ENCODE measurements at regions not wholly inside any gene's neighbourhood (a gene's known extent, or its start where the extent isn't known, plus 50 kb on each side); places are given as distances from the start of the nearest gene placed in this dataset.

DNA sequence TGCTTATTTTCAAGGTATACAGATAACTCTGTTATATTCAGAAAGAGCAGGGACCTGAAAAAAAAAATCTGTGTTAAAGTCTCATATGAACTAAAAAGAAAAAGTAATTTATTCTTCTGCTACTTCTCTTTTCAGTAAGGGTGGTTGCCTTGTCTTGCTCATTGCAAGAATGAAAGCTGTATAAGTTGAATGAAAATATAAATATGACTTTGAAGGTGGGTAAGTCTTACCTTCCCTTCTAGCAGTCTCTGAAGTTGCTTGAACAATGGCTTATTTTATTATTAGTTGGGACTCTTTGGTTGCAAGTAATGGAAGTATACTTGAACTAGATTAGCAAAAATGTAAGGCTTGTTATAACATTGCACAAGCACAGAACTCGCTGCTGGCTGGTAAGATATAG is 1554.9 kb downstream of the SI start:
- H3K36me3 ChIP-seq (ENCODE audit: insufficient read depth, low read length, poor library complexity, severe bottlenecking), result no peaks in the 10 kb centered on the region
- CTCF ChIA-PET, result no interaction called here
- TF ChIP-seq EZH2 (IDR thresholded peaks at IDR 0.05; ENCODE audit: borderline replicate concordance, low read depth, low read length, poor library complexity, severe bottlenecking), result no peak
- TF ChIP-seq, protein P1, sequence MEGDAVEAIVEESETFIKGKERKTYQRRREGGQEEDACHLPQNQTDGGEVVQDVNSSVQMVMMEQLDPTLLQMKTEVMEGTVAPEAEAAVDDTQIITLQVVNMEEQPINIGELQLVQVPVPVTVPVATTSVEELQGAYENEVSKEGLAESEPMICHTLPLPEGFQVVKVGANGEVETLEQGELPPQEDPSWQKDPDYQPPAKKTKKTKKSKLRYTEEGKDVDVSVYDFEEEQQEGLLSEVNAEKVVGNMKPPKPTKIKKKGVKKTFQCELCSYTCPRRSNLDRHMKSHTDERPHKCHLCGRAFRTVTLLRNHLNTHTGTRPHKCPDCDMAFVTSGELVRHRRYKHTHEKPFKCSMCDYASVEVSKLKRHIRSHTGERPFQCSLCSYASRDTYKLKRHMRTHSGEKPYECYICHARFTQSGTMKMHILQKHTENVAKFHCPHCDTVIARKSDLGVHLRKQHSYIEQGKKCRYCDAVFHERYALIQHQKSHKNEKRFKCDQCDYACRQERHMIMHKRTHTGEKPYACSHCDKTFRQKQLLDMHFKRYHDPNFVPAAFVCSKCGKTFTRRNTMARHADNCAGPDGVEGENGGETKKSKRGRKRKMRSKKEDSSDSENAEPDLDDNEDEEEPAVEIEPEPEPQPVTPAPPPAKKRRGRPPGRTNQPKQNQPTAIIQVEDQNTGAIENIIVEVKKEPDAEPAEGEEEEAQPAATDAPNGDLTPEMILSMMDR (conservative IDR thresholded peaks at IDR 0.05; ENCODE audit: low read depth, low read length), result no peak

DNA sequence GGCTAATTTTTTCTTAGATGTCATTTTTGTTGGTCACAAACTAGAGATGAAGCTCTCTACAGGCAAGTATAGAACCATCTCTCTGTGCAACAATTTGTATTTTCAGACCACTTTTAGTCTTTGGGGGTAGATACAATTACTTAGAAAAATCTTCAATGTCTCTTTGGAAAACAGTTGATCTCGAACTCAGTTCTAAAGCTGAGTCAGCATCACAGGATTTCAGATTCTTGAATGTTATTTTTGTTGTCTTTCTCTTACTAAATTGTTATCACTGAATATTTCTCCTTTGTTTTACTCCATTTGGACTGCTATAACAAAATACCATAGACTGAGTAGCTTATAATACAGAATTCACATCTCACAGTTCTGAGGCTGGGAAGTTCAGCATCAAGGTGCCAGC is 1557.0 kb downstream of the SI start:
- no peak for DNase-seq (ENCODE audit: low spot score)
- Histone ChIP-seq H3K9me3 (ENCODE audit: low read depth, low read length, poor library complexity, severe bottlenecking) (no peaks in the 10 kb centered on the region), H3K27ac (ENCODE audit: low read depth, low read length, poor library complexity, severe bottlenecking) (no peak overlapping the region), H3K4me1 (ENCODE audit: insufficient read depth, low read length, poor library complexity, severe bottlenecking) (peaks cover 4% of the 10 kb centered on the region), H3K36me3 (ENCODE audit: insufficient read depth, low read length, poor library complexity, severe bottlenecking) (no peaks in the 10 kb centered on the region), H3K4me3 (ENCODE audit: low read depth, low read length, poor library complexity, severe bottlenecking) (no peak overlapping the region), H3K27me3 (replicated peaks; ENCODE audit: insufficient read depth, low read depth, low read length, poor library complexity) (no peaks in the 10 kb centered on the region)
- intact Hi-C loops (cut with micrococcal nuclease; ENCODE audit: unreplicated experiment), result no loop called here
- BruUV-seq (replicated peaks), result no TSS peak
- CTCF ChIA-PET, result no interaction called here
- POLR2A ChIA-PET (ENCODE audit: low non-redundant PET), result no interaction called here
- TF ChIP-seq, protein P1 (conservative IDR thresholded peaks at IDR 0.05; ENCODE audit: low read depth, low read length), result no peak
- no peak for TF ChIP-seq EZH2 (IDR thresholded peaks at IDR 0.05; ENCODE audit: borderline replicate concordance, low read depth, low read length, poor library complexity, severe bottlenecking)

More for the DNA sequence above, 1554.9 kb downstream of the SI start:
- peaks cover 4% of the 10 kb centered on the region for H3K4me1 ChIP-seq (ENCODE audit: insufficient read depth, low read length, poor library complexity, severe bottlenecking)
- no peak overlapping the region for H3K4me3 ChIP-seq (ENCODE audit: low read depth, low read length, poor library complexity, severe bottlenecking)
- BruUV-seq (replicated peaks), result no TSS peak
- H3K27ac ChIP-seq (ENCODE audit: low read depth, low read length, poor library complexity, severe bottlenecking), result no peak overlapping the region
- intact Hi-C loops (cut with micrococcal nuclease; ENCODE audit: unreplicated experiment), result no loop called here
- no peaks in the 10 kb centered on the region for H3K9me3 ChIP-seq (ENCODE audit: low read depth, low read length, poor library complexity, severe bottlenecking)
- POLR2A ChIA-PET (ENCODE audit: low non-redundant PET), result no interaction called here
- no peak for DNase-seq (ENCODE audit: low spot score)
- no peaks in the 10 kb centered on the region for H3K27me3 ChIP-seq (replicated peaks; ENCODE audit: insufficient read depth, low read depth, low read length, poor library complexity)

DNA sequence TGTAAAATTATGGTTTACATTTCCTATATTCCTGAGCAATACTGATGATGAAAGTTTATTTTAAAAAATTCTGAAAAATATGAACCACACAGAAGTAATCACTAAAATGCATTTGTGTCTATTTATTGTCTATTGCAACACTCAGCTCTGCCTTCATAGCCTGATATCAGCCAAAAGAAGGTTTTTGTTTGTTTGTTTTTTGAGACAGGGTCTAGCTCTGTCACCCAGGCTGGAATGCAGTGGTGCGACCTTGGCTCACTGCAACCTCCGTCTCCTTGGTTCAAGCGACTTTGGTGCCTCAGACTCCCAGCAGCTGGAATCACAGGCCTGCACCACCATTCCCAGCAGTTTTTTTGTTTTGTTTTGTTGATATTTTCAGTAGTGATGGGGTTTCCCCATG is 1560.2 kb downstream of the SI start:
- CTCF ChIA-PET, result no interaction called here
- BruUV-seq (replicated peaks), result no TSS peak

More for the DNA sequence above, 1560.2 kb downstream of the SI start:
- Histone ChIP-seq H3K4me3 (ENCODE audit: low read depth, low read length, poor library complexity, severe bottlenecking) (no peak overlapping the region), H3K27me3 (replicated peaks; ENCODE audit: insufficient read depth, low read depth, low read length, poor library complexity) (no peaks in the 10 kb centered on the region), H3K9me3 (ENCODE audit: low read depth, low read length, poor library complexity, severe bottlenecking) (no peaks in the 10 kb centered on the region), H3K4me1 (ENCODE audit: insufficient read depth, low read length, poor library complexity, severe bottlenecking) (peaks cover 4% of the 10 kb centered on the region), H3K36me3 (ENCODE audit: insufficient read depth, low read length, poor library complexity, severe bottlenecking) (no peaks in the 10 kb centered on the region), H3K27ac (ENCODE audit: low read depth, low read length, poor library complexity, severe bottlenecking) (no peak overlapping the region)
- intact Hi-C loops (cut with micrococcal nuclease; ENCODE audit: unreplicated experiment), result no loop called here
- no peak for DNase-seq (ENCODE audit: low spot score)
- POLR2A ChIA-PET (ENCODE audit: low non-redundant PET), result interaction anchor here (0.7 kb wide), 1 partner anchor 36 kb away, joined by 4 read pairs; no protein-coding TSS in a partner anchor
- TF ChIP-seq EZH2 (IDR thresholded peaks at IDR 0.05; ENCODE audit: borderline replicate concordance, low read depth, low read length, poor library complexity, severe bottlenecking), result no peak
- TF ChIP-seq, protein P1 (conservative IDR thresholded peaks at IDR 0.05; ENCODE audit: low read depth, low read length), result no peak

Measured in A673 (cell line).